Left lobe of liver (tissue), 2 donors: ENCODE measurements at regions not wholly inside any gene's neighbourhood (a gene's known extent, or its start where the extent isn't known, plus 50 kb on each side); places are given as distances from the start of the nearest gene placed in this dataset.
A peak's percentile ranks its signal among the peaks of the same experiment; 100 is the strongest.
"Not testable (repeated sequence)": the region's sequence is repeated elsewhere in the genome, so short reads cannot be mapped to it uniquely, and the experiment has no call there.

Experiments
- ATAC-seq: fragments of 200-7000 bp; cut with Tn5 transposase; one replicate; pipeline ENCODE4 v1.9.1; 2020; ENCODE audit warnings: mild to moderate bottlenecking, moderate library complexity
- DNase-seq: peaks from one replicate; pipeline ENCODE4 v3.0.0-alpha.2; 2020; ENCODE audit warnings: low spot score
- donor health status: DM: no; HTN: no; CAD: no; lungs with moderate emphysema.
- donor health status: DM: no; HTN: yes; CAD: no.

- ATAC-seq, result peak; percentile 90
- no peak for DNase-seq
These were observed 286.9 kb upstream of the PRKD1 start for GRCh38 chr14:30214461-30215090.

GRCh38 chr14:30218907-30219306 is 291.3 kb upstream of the PRKD1 start:
- no peak for ATAC-seq
- DNase-seq, result no peak

- DNase-seq, result no peak
- ATAC-seq, result no peak
These were observed 293.9 kb upstream of the PRKD1 start for GRCh38 chr14:30221546-30221945.

- ATAC-seq (peak; percentile 96), DNase-seq (peak; percentile 93)
These were observed 295.7 kb upstream of the PRKD1 start for GRCh38 chr14:30223385-30223785.

GRCh38 chr14:30223966-30224365 is 296.3 kb upstream of the PRKD1 start:
- ATAC-seq (peak; percentile 73), DNase-seq (peak; percentile 84)

- no peak for ATAC-seq
- no peak for DNase-seq
These were observed 297.5 kb upstream of the PRKD1 start for GRCh38 chr14:30225176-30225575.

- DNase-seq (no peak), ATAC-seq (no peak)
These were observed 299.8 kb upstream of the PRKD1 start for GRCh38 chr14:30227436-30227835.

- no peak for ATAC-seq
- no peak for DNase-seq
These were observed 300.2 kb upstream of the PRKD1 start for GRCh38 chr14:30227876-30228275.

GRCh38 chr14:30230719-30231118 is 303.1 kb upstream of the PRKD1 start:
- ATAC-seq (no peak), DNase-seq (no peak)

- ATAC-seq, result no peak
- DNase-seq, result no peak
These were observed 307.3 kb upstream of the PRKD1 start for GRCh38 chr14:30234966-30235365.

- ATAC-seq (no peak), DNase-seq (no peak)
These were observed 307.8 kb upstream of the PRKD1 start for GRCh38 chr14:30235485-30235884.

GRCh38 chr14:30238936-30239335 is 311.3 kb upstream of the PRKD1 start:
- ATAC-seq (no peak), DNase-seq (no peak)

GRCh38 chr14:30240018-30240417 is 312.4 kb upstream of the PRKD1 start:
- DNase-seq (no peak), ATAC-seq (no peak)

- DNase-seq (no peak), ATAC-seq (no peak)
These were observed 313.0 kb upstream of the PRKD1 start for GRCh38 chr14:30240685-30241084.

- ATAC-seq, result no peak
- DNase-seq, result no peak
These were observed 315.1 kb upstream of the PRKD1 start for GRCh38 chr14:30242744-30243143.

GRCh38 chr14:30243207-30243606 is 315.6 kb upstream of the PRKD1 start:
- no peak for ATAC-seq
- no peak for DNase-seq

- DNase-seq, result no peak
- no peak for ATAC-seq
These were observed 315.2 kb upstream of the G2E3 start for GRCh38 chr14:30243805-30244204.

GRCh38 chr14:30244348-30244747 is 314.6 kb upstream of the G2E3 start:
- ATAC-seq, DNase-seq: not testable (repeated sequence)

- ATAC-seq, result no peak
- no peak for DNase-seq
These were observed 307.9 kb upstream of the G2E3 start for GRCh38 chr14:30251017-30251416.

GRCh38 chr14:30251557-30252100 is 307.3 kb upstream of the G2E3 start:
- no peak for DNase-seq
- ATAC-seq, result no peak

- DNase-seq (no peak), ATAC-seq (no peak)
These were observed 306.8 kb upstream of the G2E3 start for GRCh38 chr14:30252151-30252550.

GRCh38 chr14:30252783-30253674 is 305.9 kb upstream of the G2E3 start:
- DNase-seq, result no peak
- no peak for ATAC-seq
